ENCODE measurements at regions not wholly inside any gene's neighbourhood (a gene's known extent, or its start where the extent isn't known, plus 50 kb on each side); places are given as distances from the start of the nearest gene placed in this dataset.

DNA sequence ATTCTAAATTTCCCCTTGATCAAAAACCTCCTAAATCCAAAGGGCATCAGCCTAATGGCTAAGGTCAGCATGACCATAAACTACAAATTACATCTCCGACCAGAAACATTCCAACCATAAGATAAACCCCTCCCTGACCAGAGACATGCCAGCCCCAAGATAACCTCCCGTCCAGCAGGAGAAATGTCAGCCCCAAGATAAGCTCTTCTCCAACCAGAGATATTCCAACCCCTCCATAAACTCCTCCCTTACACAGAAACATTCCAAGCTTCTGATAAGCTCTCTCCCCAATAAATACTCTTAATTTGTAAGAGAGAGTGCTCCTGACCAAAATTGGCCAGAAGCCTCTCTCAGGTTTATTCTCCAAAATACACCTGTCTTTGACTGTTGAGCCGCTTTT lies 274.0 kb downstream of the RNF152 start:
- no peak for TF ChIP-seq POLR2AphosphoS5 (IDR thresholded peaks at IDR 0.05; ENCODE audit: low read depth, low read length)
- TF ChIP-seq, protein P1, sequence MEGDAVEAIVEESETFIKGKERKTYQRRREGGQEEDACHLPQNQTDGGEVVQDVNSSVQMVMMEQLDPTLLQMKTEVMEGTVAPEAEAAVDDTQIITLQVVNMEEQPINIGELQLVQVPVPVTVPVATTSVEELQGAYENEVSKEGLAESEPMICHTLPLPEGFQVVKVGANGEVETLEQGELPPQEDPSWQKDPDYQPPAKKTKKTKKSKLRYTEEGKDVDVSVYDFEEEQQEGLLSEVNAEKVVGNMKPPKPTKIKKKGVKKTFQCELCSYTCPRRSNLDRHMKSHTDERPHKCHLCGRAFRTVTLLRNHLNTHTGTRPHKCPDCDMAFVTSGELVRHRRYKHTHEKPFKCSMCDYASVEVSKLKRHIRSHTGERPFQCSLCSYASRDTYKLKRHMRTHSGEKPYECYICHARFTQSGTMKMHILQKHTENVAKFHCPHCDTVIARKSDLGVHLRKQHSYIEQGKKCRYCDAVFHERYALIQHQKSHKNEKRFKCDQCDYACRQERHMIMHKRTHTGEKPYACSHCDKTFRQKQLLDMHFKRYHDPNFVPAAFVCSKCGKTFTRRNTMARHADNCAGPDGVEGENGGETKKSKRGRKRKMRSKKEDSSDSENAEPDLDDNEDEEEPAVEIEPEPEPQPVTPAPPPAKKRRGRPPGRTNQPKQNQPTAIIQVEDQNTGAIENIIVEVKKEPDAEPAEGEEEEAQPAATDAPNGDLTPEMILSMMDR (IDR thresholded peaks at IDR 0.05 in 2 of 3, conservative IDR thresholded peaks at IDR 0.05 in 1 of 3; ENCODE audit: borderline replicate concordance in 1 of 3, insufficient read depth in 1 of 3, low read depth in 2 of 3, low read length in 2 of 3) = no peak
- TF ChIP-seq CEBPB (IDR thresholded peaks at IDR 0.05; ENCODE audit: low read depth) = no peak
- TF ChIP-seq, protein P2, sequence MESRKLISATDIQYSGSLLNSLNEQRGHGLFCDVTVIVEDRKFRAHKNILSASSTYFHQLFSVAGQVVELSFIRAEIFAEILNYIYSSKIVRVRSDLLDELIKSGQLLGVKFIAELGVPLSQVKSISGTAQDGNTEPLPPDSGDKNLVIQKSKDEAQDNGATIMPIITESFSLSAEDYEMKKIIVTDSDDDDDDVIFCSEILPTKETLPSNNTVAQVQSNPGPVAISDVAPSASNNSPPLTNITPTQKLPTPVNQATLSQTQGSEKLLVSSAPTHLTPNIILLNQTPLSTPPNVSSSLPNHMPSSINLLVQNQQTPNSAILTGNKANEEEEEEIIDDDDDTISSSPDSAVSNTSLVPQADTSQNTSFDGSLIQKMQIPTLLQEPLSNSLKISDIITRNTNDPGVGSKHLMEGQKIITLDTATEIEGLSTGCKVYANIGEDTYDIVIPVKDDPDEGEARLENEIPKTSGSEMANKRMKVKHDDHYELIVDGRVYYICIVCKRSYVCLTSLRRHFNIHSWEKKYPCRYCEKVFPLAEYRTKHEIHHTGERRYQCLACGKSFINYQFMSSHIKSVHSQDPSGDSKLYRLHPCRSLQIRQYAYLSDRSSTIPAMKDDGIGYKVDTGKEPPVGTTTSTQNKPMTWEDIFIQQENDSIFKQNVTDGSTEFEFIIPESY (IDR thresholded peaks at IDR 0.05; ENCODE audit: extremely low read depth, insufficient replicate concordance, low read length) = no peak
- TF ChIP-seq EZH2 (IDR thresholded peaks at IDR 0.05) = no peak
- TF ChIP-seq POLR2A (IDR thresholded peaks at IDR 0.05; ENCODE audit: borderline replicate concordance, extremely low read depth, insufficient read depth, insufficient read length) = no peak
- TF ChIP-seq, protein P3, sequence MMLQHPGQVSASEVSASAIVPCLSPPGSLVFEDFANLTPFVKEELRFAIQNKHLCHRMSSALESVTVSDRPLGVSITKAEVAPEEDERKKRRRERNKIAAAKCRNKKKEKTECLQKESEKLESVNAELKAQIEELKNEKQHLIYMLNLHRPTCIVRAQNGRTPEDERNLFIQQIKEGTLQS (IDR thresholded peaks at IDR 0.05) = no peak
- TF ChIP-seq, protein P4, sequence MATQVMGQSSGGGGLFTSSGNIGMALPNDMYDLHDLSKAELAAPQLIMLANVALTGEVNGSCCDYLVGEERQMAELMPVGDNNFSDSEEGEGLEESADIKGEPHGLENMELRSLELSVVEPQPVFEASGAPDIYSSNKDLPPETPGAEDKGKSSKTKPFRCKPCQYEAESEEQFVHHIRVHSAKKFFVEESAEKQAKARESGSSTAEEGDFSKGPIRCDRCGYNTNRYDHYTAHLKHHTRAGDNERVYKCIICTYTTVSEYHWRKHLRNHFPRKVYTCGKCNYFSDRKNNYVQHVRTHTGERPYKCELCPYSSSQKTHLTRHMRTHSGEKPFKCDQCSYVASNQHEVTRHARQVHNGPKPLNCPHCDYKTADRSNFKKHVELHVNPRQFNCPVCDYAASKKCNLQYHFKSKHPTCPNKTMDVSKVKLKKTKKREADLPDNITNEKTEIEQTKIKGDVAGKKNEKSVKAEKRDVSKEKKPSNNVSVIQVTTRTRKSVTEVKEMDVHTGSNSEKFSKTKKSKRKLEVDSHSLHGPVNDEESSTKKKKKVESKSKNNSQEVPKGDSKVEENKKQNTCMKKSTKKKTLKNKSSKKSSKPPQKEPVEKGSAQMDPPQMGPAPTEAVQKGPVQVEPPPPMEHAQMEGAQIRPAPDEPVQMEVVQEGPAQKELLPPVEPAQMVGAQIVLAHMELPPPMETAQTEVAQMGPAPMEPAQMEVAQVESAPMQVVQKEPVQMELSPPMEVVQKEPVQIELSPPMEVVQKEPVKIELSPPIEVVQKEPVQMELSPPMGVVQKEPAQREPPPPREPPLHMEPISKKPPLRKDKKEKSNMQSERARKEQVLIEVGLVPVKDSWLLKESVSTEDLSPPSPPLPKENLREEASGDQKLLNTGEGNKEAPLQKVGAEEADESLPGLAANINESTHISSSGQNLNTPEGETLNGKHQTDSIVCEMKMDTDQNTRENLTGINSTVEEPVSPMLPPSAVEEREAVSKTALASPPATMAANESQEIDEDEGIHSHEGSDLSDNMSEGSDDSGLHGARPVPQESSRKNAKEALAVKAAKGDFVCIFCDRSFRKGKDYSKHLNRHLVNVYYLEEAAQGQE (IDR thresholded peaks at IDR 0.05; ENCODE audit: low read depth) = no peak
- no peak for TF ChIP-seq YY1 (IDR thresholded peaks at IDR 0.05; ENCODE audit: extremely low read depth, insufficient replicate concordance, low read depth, low read length)

Data from HCT116 (cell line).